ENCODE measurements at regions not wholly inside any gene's neighbourhood (a gene's known extent, or its start where the extent isn't known, plus 50 kb on each side); places are given as distances from the start of the nearest gene placed in this dataset.

DNA sequence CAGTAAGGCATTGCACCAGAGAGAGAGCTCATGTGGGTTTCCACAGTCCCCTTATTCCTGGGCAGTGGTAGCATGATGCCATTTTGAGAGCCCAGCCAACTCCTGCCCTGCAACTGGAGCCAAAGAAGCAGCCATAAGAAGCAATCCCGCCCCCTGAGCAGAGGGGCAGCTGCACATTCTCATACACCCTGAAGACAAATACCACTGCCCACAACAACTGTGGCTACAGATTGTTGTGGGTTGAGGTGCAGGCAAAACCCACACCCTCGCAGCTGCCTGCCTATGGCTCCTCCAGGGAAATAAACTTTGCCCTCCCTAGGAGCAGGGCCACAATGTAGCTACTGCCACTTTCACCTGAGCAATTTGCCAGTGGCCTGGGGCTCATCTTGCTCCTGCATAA is 219.4 kb upstream of the NRXN1 start:
- Histone ChIP-seq H3K27me3 (ENCODE audit: control insufficient read depth, extremely low read depth, insufficient read depth, low read length) (no peaks in the 10 kb centered on the region), H3K9me1 (ENCODE audit: control insufficient read depth, extremely low read depth, insufficient read depth, low read length) (no peaks in the 10 kb centered on the region), H3K4me2 (ENCODE audit: control insufficient read depth, extremely low read depth, insufficient read depth, low read depth, low read length) (no peak overlapping the region), H2AFZ (ENCODE audit: control insufficient read depth, low read length) (no peak overlapping the region), H3K79me2 (ENCODE audit: control insufficient read depth, insufficient read depth, low read length) (no peaks in the 10 kb centered on the region), H3K27ac (ENCODE audit: control insufficient read depth, insufficient read depth, low read length) (no peak overlapping the region), H3K4me1 (ENCODE audit: control insufficient read depth, extremely low read depth, insufficient read depth, low read length) (no peaks in the 10 kb centered on the region), H3K9ac (ENCODE audit: control insufficient read depth, extremely low read depth, insufficient read depth, low read length) (no peak overlapping the region), H3K9me3 (ENCODE audit: control insufficient read depth, low read depth, low read length) (no peaks in the 10 kb centered on the region), H3K36me3 (ENCODE audit: control insufficient read depth in 2 of 2, extremely low read depth in 1 of 2, insufficient read depth in 2 of 2, low read length in 2 of 2) (no peaks in the 10 kb centered on the region), H4K20me1 (ENCODE audit: control insufficient read depth, extremely low read depth, insufficient read depth, low read length) (no peaks in the 10 kb centered on the region), H3K4me3 (ENCODE audit: control insufficient read depth in 2 of 3, extremely low read depth in 1 of 3, insufficient read depth in 2 of 3, low read depth in 1 of 3, low read length in 3 of 3) (no peak overlapping the region)
- no peak for FAIRE-seq
- no peak for TF ChIP-seq EZH2 (IDR thresholded peaks at IDR 0.05; ENCODE audit: low read length)
- TF ChIP-seq, protein P1, sequence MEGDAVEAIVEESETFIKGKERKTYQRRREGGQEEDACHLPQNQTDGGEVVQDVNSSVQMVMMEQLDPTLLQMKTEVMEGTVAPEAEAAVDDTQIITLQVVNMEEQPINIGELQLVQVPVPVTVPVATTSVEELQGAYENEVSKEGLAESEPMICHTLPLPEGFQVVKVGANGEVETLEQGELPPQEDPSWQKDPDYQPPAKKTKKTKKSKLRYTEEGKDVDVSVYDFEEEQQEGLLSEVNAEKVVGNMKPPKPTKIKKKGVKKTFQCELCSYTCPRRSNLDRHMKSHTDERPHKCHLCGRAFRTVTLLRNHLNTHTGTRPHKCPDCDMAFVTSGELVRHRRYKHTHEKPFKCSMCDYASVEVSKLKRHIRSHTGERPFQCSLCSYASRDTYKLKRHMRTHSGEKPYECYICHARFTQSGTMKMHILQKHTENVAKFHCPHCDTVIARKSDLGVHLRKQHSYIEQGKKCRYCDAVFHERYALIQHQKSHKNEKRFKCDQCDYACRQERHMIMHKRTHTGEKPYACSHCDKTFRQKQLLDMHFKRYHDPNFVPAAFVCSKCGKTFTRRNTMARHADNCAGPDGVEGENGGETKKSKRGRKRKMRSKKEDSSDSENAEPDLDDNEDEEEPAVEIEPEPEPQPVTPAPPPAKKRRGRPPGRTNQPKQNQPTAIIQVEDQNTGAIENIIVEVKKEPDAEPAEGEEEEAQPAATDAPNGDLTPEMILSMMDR (optimal IDR thresholded peaks at IDR 0.05 in 1 of 3, IDR thresholded peaks at IDR 0.05 in 1 of 3, conservative IDR thresholded peaks at IDR 0.05 in 1 of 3; ENCODE audit: extremely low read depth in 1 of 3, insufficient read depth in 2 of 3, low read length in 3 of 3), result no peak
- dilution Hi-C loops (cut with MboI; ENCODE audit: extremely low pct_ligation_motif_present, low sequenced_read_pairs), result no loop called here
- no peak for DNase-seq (ENCODE audit: low read depth, low spot score)

DNA sequence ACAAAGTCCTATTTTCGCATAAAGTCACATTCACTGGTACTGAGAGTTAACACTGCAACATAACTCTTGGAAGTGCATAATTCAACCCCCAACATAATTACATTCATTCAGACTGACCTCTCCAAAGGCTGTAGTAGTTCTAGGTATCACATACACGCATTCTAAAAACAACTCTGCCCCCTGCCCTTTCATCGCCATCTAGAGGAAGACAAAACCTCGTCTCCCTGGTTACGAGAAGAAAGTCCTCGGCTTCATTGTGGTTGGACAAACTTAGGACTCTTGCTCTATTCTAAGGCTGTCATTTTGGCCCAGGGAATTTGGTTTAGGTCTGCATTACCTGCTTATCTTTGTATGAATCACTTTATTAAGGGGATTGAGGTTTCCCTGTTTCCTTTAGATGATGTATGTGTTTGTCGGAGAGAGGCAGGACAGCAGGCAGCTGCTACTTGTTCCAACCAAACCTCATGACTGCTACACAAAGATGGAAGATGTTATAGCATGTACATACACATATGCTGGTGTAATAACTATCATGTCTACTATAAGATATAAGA is 215.4 kb upstream of the NRXN1 start:
- H4K20me1 ChIP-seq (ENCODE audit: control insufficient read depth, extremely low read depth, insufficient read depth, low read length), result no peaks in the 10 kb centered on the region
- no peak overlapping the region for H2AFZ ChIP-seq (ENCODE audit: control insufficient read depth, low read length)
- no peak overlapping the region for H3K4me2 ChIP-seq (ENCODE audit: control insufficient read depth, extremely low read depth, insufficient read depth, low read depth, low read length)
- TF ChIP-seq, protein P1 (optimal IDR thresholded peaks at IDR 0.05 in 1 of 3, IDR thresholded peaks at IDR 0.05 in 1 of 3, conservative IDR thresholded peaks at IDR 0.05 in 1 of 3; ENCODE audit: extremely low read depth in 1 of 3, insufficient read depth in 2 of 3, low read length in 3 of 3), result no peak
- no peak for TF ChIP-seq EZH2 (IDR thresholded peaks at IDR 0.05; ENCODE audit: low read length)
- no peak overlapping the region for H3K9ac ChIP-seq (ENCODE audit: control insufficient read depth, extremely low read depth, insufficient read depth, low read length)
- no peak for DNase-seq (ENCODE audit: low read depth, low spot score)
- H3K36me3 ChIP-seq (ENCODE audit: control insufficient read depth in 2 of 2, extremely low read depth in 1 of 2, insufficient read depth in 2 of 2, low read length in 2 of 2), result no peaks in the 10 kb centered on the region
- no peaks in the 10 kb centered on the region for H3K9me1 ChIP-seq (ENCODE audit: control insufficient read depth, extremely low read depth, insufficient read depth, low read length)
- H3K27me3 ChIP-seq (ENCODE audit: control insufficient read depth, extremely low read depth, insufficient read depth, low read length), result no peaks in the 10 kb centered on the region
- no peaks in the 10 kb centered on the region for H3K79me2 ChIP-seq (ENCODE audit: control insufficient read depth, insufficient read depth, low read length)
- no peak overlapping the region for H3K4me3 ChIP-seq (ENCODE audit: control insufficient read depth in 2 of 3, extremely low read depth in 1 of 3, insufficient read depth in 2 of 3, low read depth in 1 of 3, low read length in 3 of 3)
- FAIRE-seq, result no peak
- no peaks in the 10 kb centered on the region for H3K9me3 ChIP-seq (ENCODE audit: control insufficient read depth, low read depth, low read length)
- H3K4me1 ChIP-seq (ENCODE audit: control insufficient read depth, extremely low read depth, insufficient read depth, low read length), result no peaks in the 10 kb centered on the region
- H3K27ac ChIP-seq (ENCODE audit: control insufficient read depth, insufficient read depth, low read length), result no peak overlapping the region
- dilution Hi-C loops (cut with MboI; ENCODE audit: extremely low pct_ligation_motif_present, low sequenced_read_pairs), result no loop called here
